COLO668 (cell line): ENCODE measurements at regions not wholly inside any gene's neighbourhood (a gene's known extent, or its start where the extent isn't known, plus 50 kb on each side); places are given as distances from the start of the nearest gene placed in this dataset.
"Not testable (repeated sequence)": the region's sequence is repeated elsewhere in the genome, so short reads cannot be mapped to it uniquely, and the experiment has no call there.

Experiments used
- DNase-seq: peaks from one replicate; lab custom pipeline; 2025; ENCODE audit not compliant: unreplicated experiment; lab: John Stamatoyannopoulos, UW

- DNase-seq: not testable (repeated sequence)
Measured at GRCh38 chr18:68153821-68154220, 561.1 kb downstream of the TMX3 start.

DNA sequence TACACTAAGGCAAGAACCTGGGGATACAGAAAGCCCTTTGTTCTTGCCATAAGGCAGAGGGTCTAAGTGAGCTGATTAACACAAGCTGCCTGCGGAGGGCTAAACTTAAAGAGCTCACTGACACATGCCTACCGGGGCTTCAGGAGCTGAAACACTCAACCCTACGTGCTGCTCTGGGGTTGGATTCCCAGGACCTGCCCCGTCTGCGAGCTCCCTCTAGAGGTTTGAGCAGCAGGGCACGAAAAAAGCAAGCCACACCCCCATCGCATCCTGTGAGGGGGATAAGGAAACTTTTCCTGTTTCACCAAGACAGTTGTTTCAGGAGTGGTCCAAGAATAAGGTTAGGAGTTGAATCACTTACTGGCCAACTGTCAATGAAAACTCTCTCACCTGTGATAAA, 562.1 kb downstream of the TMX3 start:
- no peak for DNase-seq

- no peak for DNase-seq
Measured at GRCh38 chr18:68150961-68151360, 563.9 kb downstream of the TMX3 start.

GRCh38 chr18:68148863-68149262, 566.0 kb downstream of the TMX3 start:
- no peak for DNase-seq

GRCh38 chr18:68147728-68148127, 567.2 kb downstream of the TMX3 start:
- no peak for DNase-seq

- no peak for DNase-seq
Measured at GRCh38 chr18:68121826-68122225, 593.1 kb downstream of the TMX3 start.

- DNase-seq: no peak
Measured at GRCh38 chr18:68121308-68121707, 593.6 kb downstream of the TMX3 start.

DNA sequence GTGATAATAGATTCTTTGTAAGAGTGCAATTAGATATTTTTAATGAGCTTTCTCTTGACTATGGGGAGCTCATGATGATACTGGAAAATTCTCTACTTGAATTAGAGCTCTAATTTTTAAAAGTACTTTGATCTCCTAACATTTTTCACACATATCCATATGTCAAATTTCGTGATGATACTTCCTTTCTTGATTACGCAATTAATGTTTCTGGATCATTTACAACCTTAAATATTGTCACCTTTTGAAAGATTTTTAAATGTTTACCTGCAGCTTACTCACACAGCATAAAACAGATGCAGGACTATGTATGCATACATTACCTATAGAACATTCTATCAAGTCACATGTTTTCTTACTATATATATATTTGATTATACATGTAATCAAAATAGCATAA, 598.5 kb upstream of the DSEL start:
- no peak for DNase-seq

DNA sequence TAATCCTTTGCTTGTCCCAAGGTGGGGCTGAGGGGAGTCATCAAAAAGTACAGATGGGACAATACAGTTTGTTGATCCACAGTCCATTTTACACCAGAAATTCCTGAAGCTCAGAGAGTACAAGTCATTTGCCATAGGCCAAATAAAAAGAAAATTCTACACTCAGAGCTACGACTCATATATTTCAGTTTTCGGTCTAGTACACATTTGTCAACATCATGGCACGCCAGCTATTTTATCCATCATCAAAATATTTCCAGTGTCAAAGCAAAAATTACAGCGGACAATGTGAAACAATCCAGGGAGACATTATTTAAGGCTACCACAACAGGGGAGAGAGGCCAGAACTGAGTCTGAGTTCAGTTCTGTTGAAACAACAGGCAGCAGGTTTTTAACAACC, 587.5 kb upstream of the DSEL start:
- DNase-seq: no peak

DNA sequence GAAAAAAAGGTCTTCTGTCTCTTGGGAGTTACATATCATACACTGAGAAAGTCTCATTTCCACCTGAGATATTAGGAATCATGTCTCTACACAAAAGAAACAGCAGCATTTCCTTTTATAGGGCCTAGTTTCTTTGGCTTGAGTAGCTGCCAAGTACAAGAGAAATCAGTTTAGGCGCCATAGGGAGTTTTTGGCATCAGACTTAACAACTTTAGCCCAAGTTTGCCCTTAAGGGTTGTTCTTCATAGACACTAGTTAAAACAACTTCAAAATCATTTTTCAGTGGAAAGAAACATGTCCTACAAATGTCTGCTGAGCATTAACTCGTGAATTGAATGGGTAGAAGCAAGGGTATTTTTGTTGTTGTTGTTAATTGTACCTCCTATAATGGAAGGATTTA, 587.0 kb upstream of the DSEL start:
- DNase-seq: no peak

DNA sequence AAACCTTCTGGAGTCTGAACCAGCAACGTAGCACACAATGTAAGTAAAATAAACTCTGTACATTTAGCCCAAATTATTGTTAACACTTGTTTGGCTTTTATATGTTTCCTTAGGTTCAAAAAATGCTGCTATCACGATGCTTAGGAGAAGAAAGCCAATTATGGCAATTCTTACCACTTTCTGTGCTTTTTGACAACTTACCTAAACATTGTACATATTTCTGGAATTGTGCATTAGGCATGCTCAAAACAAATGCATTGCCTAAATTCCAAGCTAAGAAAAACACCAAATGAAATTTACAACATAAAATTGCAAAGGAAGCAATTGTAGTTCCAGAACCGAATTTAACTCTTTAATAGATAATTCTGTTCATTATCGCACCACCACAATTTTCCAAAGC, 585.6 kb upstream of the DSEL start:
- DNase-seq: no peak

DNA sequence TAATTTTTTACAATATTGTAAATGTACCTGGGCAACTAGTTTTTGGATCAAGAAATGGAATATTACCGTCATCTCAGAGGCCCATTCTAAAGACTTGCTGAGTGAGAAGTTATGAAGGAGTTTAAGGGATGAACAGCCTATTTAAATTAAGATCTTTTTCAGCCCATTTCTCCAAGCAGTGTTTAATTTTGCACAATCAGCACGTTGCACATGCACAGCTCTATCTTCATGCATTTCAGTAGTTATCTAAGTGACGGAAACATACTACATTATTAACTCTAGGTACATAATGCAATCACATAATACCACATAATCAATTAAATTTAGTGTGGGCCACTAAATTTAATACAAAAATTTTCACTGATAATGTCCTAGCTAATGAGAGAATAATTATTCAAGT, 582.1 kb upstream of the DSEL start:
- no peak for DNase-seq

- DNase-seq: no peak
Measured at GRCh38 chr18:68086481-68086880, 570.0 kb upstream of the DSEL start.

GRCh38 chr18:68085251-68085650, 568.7 kb upstream of the DSEL start:
- DNase-seq: no peak

DNA sequence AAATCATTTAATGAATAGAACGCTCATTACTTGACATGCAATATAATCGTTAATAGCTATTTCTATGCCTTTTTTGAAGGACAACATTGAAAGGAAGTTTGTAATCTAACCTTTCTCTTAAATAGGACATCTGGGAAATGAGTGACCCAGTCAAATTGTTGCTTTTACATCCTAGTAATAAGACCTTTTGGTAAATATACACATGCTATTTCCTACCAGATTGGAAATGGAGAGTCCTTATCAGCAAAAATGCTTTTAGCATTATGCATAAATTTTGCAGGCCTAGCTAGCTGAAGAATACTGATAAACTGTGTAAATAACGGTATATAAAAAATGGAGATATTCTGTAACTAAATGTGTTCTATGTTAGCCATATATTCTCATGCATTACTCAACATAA, 567.3 kb upstream of the DSEL start:
- no peak for DNase-seq

DNA sequence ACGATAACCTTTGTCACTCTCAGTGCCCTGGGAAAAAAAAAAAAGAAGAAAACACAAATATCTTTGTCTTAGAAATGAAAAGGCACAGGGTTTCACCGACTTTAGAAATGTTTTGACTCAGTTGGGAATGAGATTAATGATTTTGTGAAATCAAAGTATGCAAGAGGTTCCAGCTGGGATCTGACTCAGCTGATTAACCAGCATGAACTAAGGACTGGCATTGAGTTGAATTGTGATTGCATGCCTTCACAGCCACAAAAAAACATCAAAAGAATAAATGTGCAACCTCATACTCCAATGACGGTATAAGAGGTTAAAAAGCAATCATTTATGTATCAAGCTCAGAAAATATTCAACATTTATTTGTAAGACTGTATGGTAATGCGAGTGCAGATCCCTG, 566.6 kb upstream of the DSEL start:
- no peak for DNase-seq

- DNase-seq: no peak
Measured at GRCh38 chr18:68072744-68073143, 556.2 kb upstream of the DSEL start.

GRCh38 chr18:68060871-68061270, 544.4 kb upstream of the DSEL start:
- no peak for DNase-seq

DNA sequence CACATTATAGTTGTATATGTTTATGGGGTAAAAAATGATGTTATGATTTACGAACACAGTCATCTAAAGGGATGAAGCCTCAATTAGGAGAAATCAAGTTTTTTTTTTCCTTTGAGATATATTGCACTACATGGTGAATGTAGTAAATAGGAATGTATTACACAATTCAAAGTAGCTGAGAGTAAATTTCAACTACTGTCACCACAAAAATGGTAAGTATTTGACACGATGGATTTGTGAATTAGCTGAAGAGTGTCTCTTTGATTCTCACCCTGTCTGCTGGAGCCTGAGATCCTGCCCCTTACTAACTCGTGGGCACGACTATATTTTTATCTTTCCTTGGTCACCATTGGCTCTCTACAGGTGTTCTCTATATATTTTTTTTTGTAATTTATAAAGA, 540.4 kb upstream of the DSEL start:
- DNase-seq: no peak

GRCh38 chr18:68054669-68055068, 538.1 kb upstream of the DSEL start:
- no peak for DNase-seq

DNA sequence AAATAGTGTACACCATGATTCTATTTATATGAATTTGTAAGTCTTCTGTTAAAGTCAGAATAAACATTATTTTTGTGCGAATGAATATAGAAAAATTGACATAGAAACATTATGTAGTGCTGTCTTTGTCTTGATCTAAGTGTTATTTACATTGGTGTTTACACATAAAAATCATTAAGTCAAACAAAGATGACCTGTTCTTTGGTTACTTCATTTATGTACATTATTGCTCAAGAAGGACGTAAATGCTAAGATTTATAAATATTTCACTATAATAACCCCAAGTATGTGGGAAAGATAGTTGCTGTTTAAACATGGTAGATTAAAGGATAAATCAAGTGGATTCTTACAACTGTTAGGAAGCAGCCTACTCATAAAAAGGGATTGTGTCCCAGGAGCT, 536.8 kb upstream of the DSEL start:
- no peak for DNase-seq

DNA sequence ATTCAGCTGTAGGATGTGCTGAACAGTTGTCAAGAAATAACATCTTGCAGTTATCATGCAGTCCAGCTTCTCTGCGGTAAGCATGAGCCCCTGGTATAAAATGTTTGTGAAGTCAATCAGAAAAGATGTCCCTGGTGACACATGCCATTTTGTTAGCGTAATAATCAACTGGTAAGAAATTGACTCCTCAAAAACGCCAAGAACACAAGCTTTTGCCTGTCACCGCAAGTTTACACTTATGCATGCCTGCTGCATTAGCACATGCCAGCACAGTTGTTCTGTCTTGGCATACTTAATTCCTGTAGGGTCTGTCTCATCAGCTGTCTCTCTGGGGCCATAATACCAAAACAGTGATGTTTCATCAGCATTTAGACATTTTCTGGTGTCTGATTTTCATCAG, 524.8 kb upstream of the DSEL start:
- no peak for DNase-seq

DNA sequence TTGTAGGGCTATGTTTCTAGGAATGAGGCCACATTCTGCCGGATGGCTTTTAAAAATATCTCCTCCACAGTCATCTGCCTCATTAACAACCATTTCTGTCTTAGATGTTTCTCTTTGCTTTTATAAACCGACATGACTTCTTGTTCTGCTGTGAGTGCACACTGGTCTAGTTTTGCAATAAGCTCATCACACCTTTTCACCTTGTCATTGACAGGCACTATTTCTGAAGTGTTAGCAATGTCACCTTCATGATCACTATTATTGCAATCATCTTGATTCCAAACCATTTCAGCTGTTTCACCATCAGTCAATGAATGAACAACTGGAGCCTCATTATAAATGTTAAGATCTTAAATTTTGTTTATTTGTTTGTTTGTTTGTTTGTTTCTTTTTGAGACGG, 523.7 kb upstream of the DSEL start:
- DNase-seq: no peak
